T47D (cell line): ENCODE measurements at regions not wholly inside any gene's neighbourhood (a gene's known extent, or its start where the extent isn't known, plus 50 kb on each side); places are given as distances from the start of the nearest gene placed in this dataset.
A peak's percentile ranks its signal among the peaks of the same experiment; 100 is the strongest.

Experiments used
- DNase-seq, 2 experiments: peaks; one replicate each; pipeline versions ENCODE4 v3.0.0 to v3.0.0-alpha.2; 2011 to 2012; ENCODE audit warnings: low read depth in 1 of 2, low spot score in 1 of 2
- JUND ChIP-seq: IDR thresholded peaks from 2 replicates; pipeline ENCODE4 v1.6.1; 2012; ENCODE audit warnings: low read depth
- in situ Hi-C: cut with HindIII; loops from 2 replicates; pipeline ENCODE4 v1.10.0; 2016; ENCODE audit warnings: low sequenced_read_pairs, low pct_unique_long_range_greater_than_20kb

- in situ Hi-C loops = no loop called here
- no peak for TF ChIP-seq JUND
- no peak for DNase-seq
These were observed 73.7 kb upstream of the TNFRSF21 start for GRCh38 chr6:47383360-47383759.

- no peak for TF ChIP-seq JUND
- in situ Hi-C loops = no loop called here
- DNase-seq = no peak
These were observed 82.0 kb upstream of the TNFRSF21 start for GRCh38 chr6:47391675-47392074.

GRCh38 chr6:47392251-47392650 lies 82.5 kb upstream of the TNFRSF21 start:
- DNase-seq = no peak
- in situ Hi-C loops = no loop called here
- TF ChIP-seq JUND = no peak

GRCh38 chr6:47396401-47397069 lies 81.1 kb upstream of the CD2AP start:
- in situ Hi-C loops = no loop called here
- TF ChIP-seq JUND = no peak
- no peak for DNase-seq

- in situ Hi-C loops = no loop called here
- no peak for DNase-seq
- no peak for TF ChIP-seq JUND
These were observed 77.0 kb upstream of the CD2AP start for GRCh38 chr6:47400581-47400980.

- in situ Hi-C loops = no loop called here
- no peak for DNase-seq
- TF ChIP-seq JUND = no peak
These were observed 75.5 kb upstream of the CD2AP start for GRCh38 chr6:47402081-47402480.

GRCh38 chr6:47403056-47403455 lies 74.5 kb upstream of the CD2AP start:
- no peak for DNase-seq
- in situ Hi-C loops = no loop called here

GRCh38 chr6:47403801-47404200 lies 73.8 kb upstream of the CD2AP start:
- DNase-seq = no peak
- TF ChIP-seq JUND = no peak
- in situ Hi-C loops = no loop called here

More at GRCh38 chr6:47403056-47403455, 74.5 kb upstream of the CD2AP start:
- no peak for TF ChIP-seq JUND

GRCh38 chr6:47404435-47404834 lies 73.2 kb upstream of the CD2AP start:
- no peak for DNase-seq
- TF ChIP-seq JUND = no peak
- in situ Hi-C loops = no loop called here

- no peak for DNase-seq
- in situ Hi-C loops = no loop called here
- TF ChIP-seq JUND = no peak
These were observed 72.3 kb upstream of the CD2AP start for GRCh38 chr6:47405273-47405672.

- TF ChIP-seq JUND = no peak
- in situ Hi-C loops = no loop called here
- DNase-seq = no peak
These were observed 70.0 kb upstream of the CD2AP start for GRCh38 chr6:47407300-47408281.

GRCh38 chr6:47413752-47414422 lies 63.7 kb upstream of the CD2AP start:
- in situ Hi-C loops = no loop called here
- TF ChIP-seq JUND = no peak
- peak; percentile 47 to 83 for DNase-seq
